Right renal cortex interstitium (tissue), 3 donors: ENCODE measurements at regions not wholly inside any gene's neighbourhood (a gene's known extent, or its start where the extent isn't known, plus 50 kb on each side); places are given as distances from the start of the nearest gene placed in this dataset.

Source experiments
- DNase-seq, 3 donors: peaks; one replicate each; pipeline ENCODE4 v3.0.0-alpha.2; 2013; ENCODE audit warnings: low read depth in 3 of 3, low spot score in 2 of 3

GRCh38 chr3:104746056-104746455 is 620.7 kb upstream of the ALCAM start:
- DNase-seq: no peak

- DNase-seq: peak in 2 of 3 donors; percentile 31 to 41
Measured at GRCh38 chr3:104750581-104750980, 616.1 kb upstream of the ALCAM start.

GRCh38 chr3:104755791-104756190 is 610.9 kb upstream of the ALCAM start:
- DNase-seq: no peak

GRCh38 chr3:104763007-104763406 is 603.7 kb upstream of the ALCAM start:
- no peak for DNase-seq

GRCh38 chr3:104764496-104764895 is 602.2 kb upstream of the ALCAM start:
- no peak for DNase-seq

GRCh38 chr3:104768886-104769285 is 597.8 kb upstream of the ALCAM start:
- DNase-seq: no peak

GRCh38 chr3:104779324-104779723 is 587.4 kb upstream of the ALCAM start:
- no peak for DNase-seq

GRCh38 chr3:104781112-104781511 is 585.6 kb upstream of the ALCAM start:
- no peak for DNase-seq

- DNase-seq: no peak
Measured at GRCh38 chr3:104785947-104786346, 580.8 kb upstream of the ALCAM start.

GRCh38 chr3:104787306-104787705 is 579.4 kb upstream of the ALCAM start:
- no peak for DNase-seq

GRCh38 chr3:104788807-104789206 is 577.9 kb upstream of the ALCAM start:
- DNase-seq: no peak

GRCh38 chr3:104791331-104791730 is 575.4 kb upstream of the ALCAM start:
- DNase-seq: no peak

- DNase-seq: no peak
Measured at GRCh38 chr3:104796556-104796955, 570.2 kb upstream of the ALCAM start.

GRCh38 chr3:104805042-104805441 is 561.7 kb upstream of the ALCAM start:
- no peak for DNase-seq

GRCh38 chr3:104805508-104805907 is 561.2 kb upstream of the ALCAM start:
- DNase-seq: no peak

- DNase-seq: no peak
Measured at GRCh38 chr3:104810896-104811295, 555.8 kb upstream of the ALCAM start.

- DNase-seq: no peak
Measured at GRCh38 chr3:104816008-104816407, 550.7 kb upstream of the ALCAM start.

- DNase-seq: no peak
Measured at GRCh38 chr3:104816716-104817115, 550.0 kb upstream of the ALCAM start.

- DNase-seq: no peak
Measured at GRCh38 chr3:104819333-104819732, 547.4 kb upstream of the ALCAM start.

- DNase-seq: no peak
Measured at GRCh38 chr3:104820959-104821358, 545.8 kb upstream of the ALCAM start.

GRCh38 chr3:104825116-104825515 is 541.6 kb upstream of the ALCAM start:
- DNase-seq: no peak

GRCh38 chr3:104831071-104831470 is 535.6 kb upstream of the ALCAM start:
- no peak for DNase-seq

GRCh38 chr3:104832530-104832929 is 534.2 kb upstream of the ALCAM start:
- DNase-seq: no peak

GRCh38 chr3:104835376-104835775 is 531.3 kb upstream of the ALCAM start:
- DNase-seq: no peak
